HEK293T (cell line): ENCODE measurements at regions not wholly inside any gene's neighbourhood (a gene's known extent, or its start where the extent isn't known, plus 50 kb on each side); places are given as distances from the start of the nearest gene placed in this dataset.
"Not testable (repeated sequence)": the region's sequence is repeated elsewhere in the genome, so short reads cannot be mapped to it uniquely, and the experiment has no call there.

Source experiments
- CTCF ChIA-PET: fragments of 350-600 bp; formaldehyde crosslinking; extraction: SDS; loops from one replicate; lab custom pipeline; 2021; ENCODE audit warnings: antibody characterized with exemption, inconsistent platforms; lab: Yijun Ruan, JAX
- POLR2A ChIA-PET: fragments of 350-600 bp; formaldehyde crosslinking; extraction: SDS; loops from one replicate; lab custom pipeline; 2020; ENCODE audit warnings: antibody characterized with exemption, inconsistent platforms; lab: Yijun Ruan, JAX
- DNase-seq: peaks from one replicate; pipeline ENCODE4 v3.0.0; 2012; ENCODE audit warnings: mixed read lengths; ENCODE audit errors: extremely low spot score
- ARNT ChIP-seq: fragments of 450-650 bp; IDR thresholded peaks from 2 replicates; pipeline ENCODE4 v1.6.1; 2017; ENCODE audit warnings: mild to moderate bottlenecking
- BHLHE40 ChIP-seq: fragments of 450-650 bp; IDR thresholded peaks from 2 replicates; pipeline ENCODE4 v1.6.1; 2016; ENCODE audit warnings: mild to moderate bottlenecking, moderate library complexity, borderline replicate concordance
- CTBP1 ChIP-seq: fragments of 450-650 bp; IDR thresholded peaks from 2 replicates; pipeline ENCODE4 v1.6.1; 2016; ENCODE audit warnings: borderline replicate concordance
- ELF4 ChIP-seq: fragments of 450-650 bp; IDR thresholded peaks from 2 replicates; pipeline ENCODE4 v1.6.1; 2017; ENCODE audit warnings: antibody characterized with exemption
- FOXA1 ChIP-seq: fragments of 450-650 bp; IDR thresholded peaks from 2 replicates; pipeline ENCODE4 v1.6.1; 2016; ENCODE audit warnings: mild to moderate bottlenecking
- FOXK2 ChIP-seq: fragments of 450-650 bp; IDR thresholded peaks from 2 replicates; pipeline ENCODE4 v1.6.1; 2016; ENCODE audit warnings: mild to moderate bottlenecking
- FOXM1 ChIP-seq: fragments of 450-650 bp; IDR thresholded peaks from 2 replicates; pipeline ENCODE4 v1.6.1; 2017; ENCODE audit warnings: mild to moderate bottlenecking, borderline replicate concordance
- HDGF ChIP-seq: fragments of 450-650 bp; IDR thresholded peaks from 2 replicates; pipeline ENCODE4 v1.6.1; 2017; ENCODE audit warnings: antibody characterized with exemption, borderline replicate concordance
- L3MBTL2 ChIP-seq: fragments of 450-650 bp; conservative IDR thresholded peaks from 2 replicates; pipeline ENCODE4 v1.6.1; 2016; ENCODE audit warnings: mild to moderate bottlenecking
- LEF1 ChIP-seq: fragments of 450-650 bp; IDR thresholded peaks from 2 replicates; pipeline ENCODE4 v1.6.1; 2017; ENCODE audit warnings: mild to moderate bottlenecking, borderline replicate concordance
- NFRKB ChIP-seq: fragments of 450-650 bp; IDR thresholded peaks from 2 replicates; pipeline ENCODE4 v1.6.1; 2016; ENCODE audit warnings: mild to moderate bottlenecking, moderate library complexity
- SP1 ChIP-seq: fragments of 450-650 bp; IDR thresholded peaks from 2 replicates; pipeline ENCODE4 v1.6.1; 2017
- SUZ12 ChIP-seq: fragments of 450-650 bp; IDR thresholded peaks from 2 replicates; pipeline ENCODE4 v1.6.1; 2016; ENCODE audit warnings: mild to moderate bottlenecking
- TARDBP ChIP-seq: fragments of 450-650 bp; IDR thresholded peaks from 2 replicates; pipeline ENCODE4 v1.6.1; 2016
- ZNF384 ChIP-seq: fragments of 450-650 bp; IDR thresholded peaks from 2 replicates; pipeline ENCODE4 v1.6.1; 2016
- TF ChIP-seq, protein P1 (sequence below): fragments of 450-650 bp; IDR thresholded peaks from 2 replicates; pipeline ENCODE4 v1.6.1; 2016

- DNase-seq, result no peak
- ChIA-PET POLR2A (no interaction called here), CTCF (no interaction called here)
- no peak for TF ChIP-seq TARDBP
- TF ChIP-seq, protein P1, sequence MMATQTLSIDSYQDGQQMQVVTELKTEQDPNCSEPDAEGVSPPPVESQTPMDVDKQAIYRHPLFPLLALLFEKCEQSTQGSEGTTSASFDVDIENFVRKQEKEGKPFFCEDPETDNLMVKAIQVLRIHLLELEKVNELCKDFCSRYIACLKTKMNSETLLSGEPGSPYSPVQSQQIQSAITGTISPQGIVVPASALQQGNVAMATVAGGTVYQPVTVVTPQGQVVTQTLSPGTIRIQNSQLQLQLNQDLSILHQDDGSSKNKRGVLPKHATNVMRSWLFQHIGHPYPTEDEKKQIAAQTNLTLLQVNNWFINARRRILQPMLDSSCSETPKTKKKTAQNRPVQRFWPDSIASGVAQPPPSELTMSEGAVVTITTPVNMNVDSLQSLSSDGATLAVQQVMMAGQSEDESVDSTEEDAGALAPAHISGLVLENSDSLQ, result no peak
- no peak for TF ChIP-seq NFRKB
Observed at GRCh38 chr14:105952222-105952621, 425.8 kb downstream of the TMEM121 start.

DNA sequence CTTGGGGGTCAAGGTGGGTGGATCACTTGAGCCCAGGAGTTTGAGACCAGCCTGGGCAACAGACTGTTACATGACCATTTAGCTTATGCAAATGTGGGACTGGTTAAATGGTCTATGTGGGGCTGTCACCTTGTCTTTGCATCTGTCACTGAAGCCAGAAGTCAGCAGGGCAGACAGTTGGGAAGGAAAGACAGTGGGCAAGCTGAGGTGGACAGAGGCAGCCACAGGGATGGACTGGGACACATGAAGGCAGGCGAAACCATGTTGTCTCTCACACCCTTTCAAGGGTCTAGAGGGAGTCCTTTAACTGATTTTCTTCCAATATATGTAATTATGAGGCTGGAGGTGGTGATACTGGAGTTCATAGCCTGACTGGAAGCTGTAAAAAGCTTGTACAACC is 426.4 kb downstream of the TMEM121 start:
- POLR2A ChIA-PET, result no interaction called here
- CTCF ChIA-PET, result no interaction called here
- DNase-seq, result no peak

GRCh38 chr14:105961625-105962024 is 435.2 kb downstream of the TMEM121 start:
- POLR2A ChIA-PET, DNase-seq, CTCF ChIA-PET: not testable (repeated sequence)

More for the DNA sequence above, 426.4 kb downstream of the TMEM121 start:
- TF ChIP-seq ELF4, result no peak
- no peak for TF ChIP-seq ARNT
- no peak for TF ChIP-seq LEF1
- TF ChIP-seq HDGF, result no peak
- TF ChIP-seq SUZ12, result no peak
- no peak for TF ChIP-seq SP1
- TF ChIP-seq, protein P1, result no peak
- no peak for TF ChIP-seq NFRKB
- no peak for TF ChIP-seq FOXA1
- no peak for TF ChIP-seq TARDBP
- no peak for TF ChIP-seq BHLHE40
- no peak for TF ChIP-seq CTBP1

GRCh38 chr14:105962532-105962931 is 436.1 kb downstream of the TMEM121 start:
- CTCF ChIA-PET, result no interaction called here
- POLR2A ChIA-PET, result no interaction called here
- no peak for DNase-seq
- no peak for TF ChIP-seq ARNT
- no peak for TF ChIP-seq TARDBP
- no peak for TF ChIP-seq NFRKB
- no peak for TF ChIP-seq ZNF384
- TF ChIP-seq HDGF, result no peak
- TF ChIP-seq LEF1, result no peak

DNA sequence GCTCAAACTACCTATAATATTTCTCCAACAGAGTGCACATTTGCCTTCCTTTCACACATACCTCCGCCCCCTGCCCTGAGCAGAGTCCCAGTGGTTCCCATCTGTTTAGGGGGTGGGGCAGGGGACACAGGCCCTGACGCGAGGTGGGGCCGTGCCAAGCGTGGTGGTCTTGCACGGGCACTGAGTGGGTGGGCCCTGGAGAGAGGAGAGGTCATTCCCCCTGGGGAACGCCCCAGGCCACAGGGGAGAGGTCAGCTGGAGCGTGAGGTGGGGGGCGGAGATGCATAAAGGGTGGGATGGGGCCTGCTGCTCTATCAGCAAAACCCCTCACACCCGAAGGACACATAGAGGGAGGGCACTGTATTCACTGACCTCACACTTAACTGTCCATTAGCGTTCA is 441.9 kb downstream of the TMEM121 start:
- TF ChIP-seq SUZ12 (no peak), FOXK2 (no peak), ZNF384 (no peak), FOXA1 (no peak), ELF4 (no peak), NFRKB (no peak), FOXM1 (no peak), BHLHE40 (no peak), TARDBP (no peak), CTBP1 (no peak), ARNT (no peak), L3MBTL2 (no peak), SP1 (no peak), LEF1 (no peak), HDGF (no peak)
- TF ChIP-seq, protein P1, result no peak
- DNase-seq, result no peak
- CTCF ChIA-PET, result no interaction called here
- POLR2A ChIA-PET, result no interaction called here

GRCh38 chr14:105969026-105969425 is 442.6 kb downstream of the TMEM121 start:
- POLR2A ChIA-PET, DNase-seq, CTCF ChIA-PET: not testable (repeated sequence)

DNA sequence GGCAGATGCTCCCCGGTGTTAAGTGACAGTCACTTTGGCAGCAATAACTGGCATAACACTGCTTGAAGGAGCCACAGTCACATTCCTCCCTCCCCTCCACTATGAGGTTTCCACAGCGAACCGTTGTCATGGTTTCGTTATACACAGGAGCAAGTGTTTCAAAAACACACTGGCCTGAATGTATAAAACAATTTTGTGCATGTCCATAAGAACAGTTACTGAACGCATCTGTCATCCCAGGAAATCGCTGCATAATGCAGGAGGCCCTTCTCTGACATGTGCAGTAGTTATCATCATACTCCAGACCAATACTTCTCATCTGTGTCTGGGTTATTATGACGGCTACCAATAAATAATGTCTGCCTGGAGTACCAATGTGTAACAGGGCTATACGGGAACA is 444.4 kb downstream of the TMEM121 start:
- POLR2A ChIA-PET, DNase-seq, CTCF ChIA-PET: not testable (repeated sequence)
